ENCODE measurements at regions not wholly inside any gene's neighbourhood (a gene's known extent, or its start where the extent isn't known, plus 50 kb on each side); places are given as distances from the start of the nearest gene placed in this dataset.

- TF ChIP-seq, protein P1, sequence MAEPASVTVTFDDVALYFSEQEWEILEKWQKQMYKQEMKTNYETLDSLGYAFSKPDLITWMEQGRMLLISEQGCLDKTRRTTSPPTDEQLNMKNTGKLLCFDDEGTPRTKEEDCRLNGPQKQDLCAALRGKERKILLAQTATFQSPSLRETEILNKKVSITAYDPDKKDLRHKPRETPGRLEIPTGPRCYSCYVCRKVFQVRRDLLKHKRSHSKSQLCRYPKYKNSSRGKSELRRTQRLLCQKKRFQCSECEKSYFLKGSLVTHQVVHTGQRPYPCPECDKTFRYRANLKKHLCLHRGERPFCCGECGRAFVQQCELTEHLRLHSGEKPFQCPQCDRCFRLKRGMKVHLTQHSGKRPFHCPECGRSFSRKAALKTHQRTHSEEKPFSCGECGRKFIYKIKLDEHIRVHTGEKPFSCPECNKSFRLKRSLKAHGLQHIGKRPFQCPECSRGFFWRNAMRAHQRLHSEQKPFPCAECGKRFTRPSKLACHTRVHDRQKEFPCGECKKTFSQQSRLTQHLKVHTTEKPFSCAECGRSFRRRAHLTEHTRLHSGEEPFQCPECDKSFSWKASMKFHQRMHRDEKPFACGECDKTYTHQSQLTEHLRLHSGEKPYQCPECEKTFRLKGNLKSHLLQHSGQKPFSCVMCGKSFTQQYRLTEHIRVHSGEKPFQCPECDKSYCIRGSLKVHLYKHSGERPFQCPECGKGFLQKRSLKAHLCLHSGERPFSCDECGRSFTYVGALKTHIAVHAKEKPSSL (CRISPR knock-in tag; conservative IDR thresholded peaks at IDR 0.05): no peak
- no peak for TF ChIP-seq NFE2L1 (CRISPR knock-in tag; IDR thresholded peaks at IDR 0.05)
These were observed 242.4 kb downstream of the C16orf95 start (continued) for GRCh38 chr16:87074641-87075318.

GRCh38 chr16:87075319-87075860 lies 241.8 kb downstream of the C16orf95 start:
- no peak for ATAC-seq
- H3K27ac Mint-ChIP-seq: no peak overlapping the region
- ChIA-PET CTCF (no interaction called here), POLR2A (interaction anchor here (0.6 kb wide), 1 partner anchor 181 kb away, joined by 3 read pairs; no protein-coding TSS in a partner anchor)
- no peak for DNase-seq (ENCODE audit: low spot score)
- no peaks in the 10 kb centered on the region; the same call in 1 of the 2 replicates for H3K27me3 Mint-ChIP-seq (ENCODE audit: low read depth)
- H3K4me1 Mint-ChIP-seq: peaks cover under 1% of the 10 kb centered on the region; the same call in 1 of the 2 replicates
- no peak overlapping the region for H3K4me3 Mint-ChIP-seq
- peaks cover 19% of the 10 kb centered on the region for H3K9me3 Mint-ChIP-seq
- peaks cover 12% of the 10 kb centered on the region for H3K36me3 Mint-ChIP-seq
- TF ChIP-seq ATF1 (CRISPR knock-in tag; IDR thresholded peaks at IDR 0.05) (no peak), ZNF263 (CRISPR knock-in tag; IDR thresholded peaks at IDR 0.05; ENCODE audit: low read depth) (no peak), ARID4B (CRISPR knock-in tag; IDR thresholded peaks at IDR 0.05; ENCODE audit: borderline replicate concordance) (no peak), ZBTB21 (CRISPR knock-in tag; IDR thresholded peaks at IDR 0.05; ENCODE audit: borderline replicate concordance) (no peak), IRF1 (CRISPR knock-in tag; IDR thresholded peaks at IDR 0.05) (no peak), PREB (CRISPR knock-in tag; IDR thresholded peaks at IDR 0.05; ENCODE audit: borderline replicate concordance) (no peak), TP53 (CRISPR knock-in tag; IDR thresholded peaks at IDR 0.05) (no peak), ATF2 (CRISPR knock-in tag; IDR thresholded peaks at IDR 0.05; ENCODE audit: borderline replicate concordance, low read depth) (no peak), KAT7 (CRISPR knock-in tag; IDR thresholded peaks at IDR 0.05; ENCODE audit: borderline replicate concordance) (no peak), GABPB1 (CRISPR knock-in tag; IDR thresholded peaks at IDR 0.05) (no peak), NFE2L1 (CRISPR knock-in tag; IDR thresholded peaks at IDR 0.05) (no peak)
- TF ChIP-seq, protein P2, sequence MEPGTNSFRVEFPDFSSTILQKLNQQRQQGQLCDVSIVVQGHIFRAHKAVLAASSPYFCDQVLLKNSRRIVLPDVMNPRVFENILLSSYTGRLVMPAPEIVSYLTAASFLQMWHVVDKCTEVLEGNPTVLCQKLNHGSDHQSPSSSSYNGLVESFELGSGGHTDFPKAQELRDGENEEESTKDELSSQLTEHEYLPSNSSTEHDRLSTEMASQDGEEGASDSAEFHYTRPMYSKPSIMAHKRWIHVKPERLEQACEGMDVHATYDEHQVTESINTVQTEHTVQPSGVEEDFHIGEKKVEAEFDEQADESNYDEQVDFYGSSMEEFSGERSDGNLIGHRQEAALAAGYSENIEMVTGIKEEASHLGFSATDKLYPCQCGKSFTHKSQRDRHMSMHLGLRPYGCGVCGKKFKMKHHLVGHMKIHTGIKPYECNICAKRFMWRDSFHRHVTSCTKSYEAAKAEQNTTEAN (CRISPR knock-in tag; IDR thresholded peaks at IDR 0.05): no peak
- TF ChIP-seq, protein P3, sequence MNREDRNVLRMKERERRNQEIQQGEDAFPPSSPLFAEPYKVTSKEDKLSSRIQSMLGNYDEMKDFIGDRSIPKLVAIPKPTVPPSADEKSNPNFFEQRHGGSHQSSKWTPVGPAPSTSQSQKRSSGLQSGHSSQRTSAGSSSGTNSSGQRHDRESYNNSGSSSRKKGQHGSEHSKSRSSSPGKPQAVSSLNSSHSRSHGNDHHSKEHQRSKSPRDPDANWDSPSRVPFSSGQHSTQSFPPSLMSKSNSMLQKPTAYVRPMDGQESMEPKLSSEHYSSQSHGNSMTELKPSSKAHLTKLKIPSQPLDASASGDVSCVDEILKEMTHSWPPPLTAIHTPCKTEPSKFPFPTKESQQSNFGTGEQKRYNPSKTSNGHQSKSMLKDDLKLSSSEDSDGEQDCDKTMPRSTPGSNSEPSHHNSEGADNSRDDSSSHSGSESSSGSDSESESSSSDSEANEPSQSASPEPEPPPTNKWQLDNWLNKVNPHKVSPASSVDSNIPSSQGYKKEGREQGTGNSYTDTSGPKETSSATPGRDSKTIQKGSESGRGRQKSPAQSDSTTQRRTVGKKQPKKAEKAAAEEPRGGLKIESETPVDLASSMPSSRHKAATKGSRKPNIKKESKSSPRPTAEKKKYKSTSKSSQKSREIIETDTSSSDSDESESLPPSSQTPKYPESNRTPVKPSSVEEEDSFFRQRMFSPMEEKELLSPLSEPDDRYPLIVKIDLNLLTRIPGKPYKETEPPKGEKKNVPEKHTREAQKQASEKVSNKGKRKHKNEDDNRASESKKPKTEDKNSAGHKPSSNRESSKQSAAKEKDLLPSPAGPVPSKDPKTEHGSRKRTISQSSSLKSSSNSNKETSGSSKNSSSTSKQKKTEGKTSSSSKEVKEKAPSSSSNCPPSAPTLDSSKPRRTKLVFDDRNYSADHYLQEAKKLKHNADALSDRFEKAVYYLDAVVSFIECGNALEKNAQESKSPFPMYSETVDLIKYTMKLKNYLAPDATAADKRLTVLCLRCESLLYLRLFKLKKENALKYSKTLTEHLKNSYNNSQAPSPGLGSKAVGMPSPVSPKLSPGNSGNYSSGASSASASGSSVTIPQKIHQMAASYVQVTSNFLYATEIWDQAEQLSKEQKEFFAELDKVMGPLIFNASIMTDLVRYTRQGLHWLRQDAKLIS (CRISPR knock-in tag; IDR thresholded peaks at IDR 0.05; ENCODE audit: borderline replicate concordance): no peak
